ENCODE measurements at regions not wholly inside any gene's neighbourhood (a gene's known extent, or its start where the extent isn't known, plus 50 kb on each side); places are given as distances from the start of the nearest gene placed in this dataset.

DNA sequence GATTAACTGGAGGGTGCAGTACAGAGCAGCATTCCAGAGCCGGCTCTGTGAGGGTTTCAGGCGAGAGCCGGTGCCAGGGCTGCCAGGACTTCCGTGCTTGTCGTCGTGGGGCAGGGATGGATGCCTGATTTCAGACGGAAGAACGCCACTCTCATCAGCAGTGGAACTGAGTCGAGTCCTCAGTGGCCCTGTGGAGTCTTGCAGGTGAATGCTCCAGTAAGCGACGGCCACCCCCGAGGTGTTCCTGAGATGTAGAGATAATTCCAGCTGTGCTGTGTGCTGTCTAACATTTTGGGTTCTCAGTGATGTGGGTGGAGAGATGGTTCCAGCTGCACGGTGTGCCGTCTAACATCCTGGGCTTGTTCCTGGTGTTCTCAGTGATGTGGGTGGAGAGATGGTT is 103.1 kb upstream of the ALKAL2 start:
- H3K79me1 ChIP-seq (ENCODE audit: low read depth, low read length), result no peaks in the 10 kb centered on the region
- DNase-seq (ENCODE audit: low read depth in 1 of 2, low spot score in 2 of 2) (no peak), FAIRE-seq (no peak)
- H3K9ac ChIP-seq (replicated peaks in 1 of 4; ENCODE audit: extremely low read depth in 1 of 4, low read depth in 3 of 4, low read length in 3 of 4), result no peak overlapping the region
- H4K91ac ChIP-seq (replicated peaks; ENCODE audit: insufficient read length, low read length), result no peak overlapping the region
- no peaks in the 10 kb centered on the region for H3K36me3 ChIP-seq (ENCODE audit: control insufficient read depth in 2 of 4, insufficient read depth in 4 of 4, low read length in 3 of 4)
- H3K14ac ChIP-seq (ENCODE audit: insufficient read length), result no peak overlapping the region
- no peak overlapping the region for H2BK12ac ChIP-seq (ENCODE audit: low read depth, low read length)
- no peak overlapping the region for H3K27ac ChIP-seq (ENCODE audit: low read depth, low read length)
- H3K56ac ChIP-seq (replicated peaks; ENCODE audit: insufficient read length, low read depth, low read length), result no peak overlapping the region
- no peak overlapping the region for H3K4me3 ChIP-seq (ENCODE audit: extremely low read depth in 1 of 4, insufficient read depth in 2 of 4, low read depth in 3 of 4, low read length in 4 of 4)
- peaks cover 0 to 2% (median 0%) of the 10 kb centered on the region in 4 experiments; a peak in 2 of 7 replicates for H3K4me1 ChIP-seq (replicated peaks in 1 of 4; ENCODE audit: control insufficient read depth in 3 of 4, insufficient read depth in 4 of 4, low read length in 3 of 4)
- H4K20me1 ChIP-seq (replicated peaks in 1 of 2; ENCODE audit: control insufficient read depth in 1 of 2, insufficient read depth in 2 of 2, low read length in 2 of 2), result no peaks in the 10 kb centered on the region
- WGBS, 2 experiments (ENCODE audit: extremely low coverage in 1 of 2, insufficient coverage in 1 of 2, insufficient read length in 1 of 2, insufficient replicate concordance in 2 of 2, low coverage in 1 of 2, low lambda C conversion rate in 2 of 2, missing lambda C conversion rate in 1 of 2), result 95% methylated on average over 12 of the region's 14 CpGs; no CpG with 5 or more reads in 1 of the 2 experiments
- no peaks in the 10 kb centered on the region for H3K23me2 ChIP-seq (ENCODE audit: low read depth, low read length)
- H3K9me3 ChIP-seq (ENCODE audit: insufficient read depth in 2 of 2, low read depth in 1 of 2, low read length in 1 of 2), result 0 out of 4 replicates have a peak, but pooled peaks cover 0 to 3% of the 10 kb centered on the region in 2 experiments
- no peak overlapping the region for H4K5ac ChIP-seq (ENCODE audit: insufficient read length, low read depth, low read length)
- no peaks in the 10 kb centered on the region for H3K27me3 ChIP-seq (replicated peaks in 1 of 4; ENCODE audit: control insufficient read depth in 3 of 4, extremely low read depth in 1 of 4, insufficient read depth in 3 of 4, low read length in 3 of 4)
- no peak overlapping the region for H2BK120ac ChIP-seq (replicated peaks; ENCODE audit: low read depth, low read length)
- ChIA-PET POLR2A (ENCODE audit: partially characterized antibody) (no interaction called here), CTCF (ENCODE audit: partially characterized antibody) (no interaction called here)
- H2BK15ac ChIP-seq (ENCODE audit: low read length), result no peak overlapping the region
- H4K8ac ChIP-seq (ENCODE audit: extremely low read depth, insufficient read depth, low read length), result no peak overlapping the region
- H3K79me2 ChIP-seq (ENCODE audit: control insufficient read depth in 1 of 2, insufficient read depth in 2 of 2, low read length in 2 of 2), result no peaks in the 10 kb centered on the region
- no peak overlapping the region for H2AK5ac ChIP-seq (ENCODE audit: low read depth, low read length)
- no peak overlapping the region for H3K4ac ChIP-seq (replicated peaks; ENCODE audit: insufficient read length, low read depth, low read length)
- no peak overlapping the region for H2BK20ac ChIP-seq (ENCODE audit: low read length)
- no peak overlapping the region for H3K4me2 ChIP-seq (ENCODE audit: insufficient read depth in 1 of 2, low read depth in 2 of 2, low read length in 2 of 2)
- TF ChIP-seq CHD2 (IDR thresholded peaks at IDR 0.05; ENCODE audit: low read length), result no peak
- TF ChIP-seq SP1 (IDR thresholded peaks at IDR 0.05; ENCODE audit: low read depth, low read length), result no peak
- TF ChIP-seq KDM1A (IDR thresholded peaks at IDR 0.05; ENCODE audit: borderline replicate concordance, low read length), result no peak
- no peak for TF ChIP-seq EZH2 (IDR thresholded peaks at IDR 0.05; ENCODE audit: low read depth, low read length, severe bottlenecking)
- TF ChIP-seq CBX5 (IDR thresholded peaks at IDR 0.05; ENCODE audit: low read depth, low read length), result no peak
- TF ChIP-seq ASH2L (IDR thresholded peaks at IDR 0.05; ENCODE audit: low read length), result no peak
- no peak overlapping the region for H3K23ac ChIP-seq (ENCODE audit: insufficient read length)
- no peak overlapping the region for H3K18ac ChIP-seq (ENCODE audit: extremely low read depth, low read length)
- no peak overlapping the region for H2BK5ac ChIP-seq (ENCODE audit: low read depth, low read length)
- no peak overlapping the region for H2AFZ ChIP-seq (ENCODE audit: low read length)
